Naive thymus-derived CD8-positive, alpha-beta T cell (primary cell): ENCODE measurements at regions not wholly inside any gene's neighbourhood (a gene's known extent, or its start where the extent isn't known, plus 50 kb on each side); places are given as distances from the start of the nearest gene placed in this dataset.
"Not testable (repeated sequence)": the region's sequence is repeated elsewhere in the genome, so short reads cannot be mapped to it uniquely, and the experiment has no call there.

ENCODE experiments used
- ATAC-seq, 2 donors: fragments of 150-1000 bp; cut with Tn5 transposase in 1 of 2; sonication (Bioruptor Pico), chemical (Tn5 transposase) in 1 of 2; 1 replicate in 1 of 2; 2 replicates in 1 of 2; pipeline ENCODE4 v1.10.0; 2021; ENCODE audit warnings: mild to moderate bottlenecking in 2 of 2, moderate library complexity in 2 of 2
- POLR2A ChIA-PET: fragments of 350-600 bp; sonication (Branson Sonifier 250); formaldehyde crosslinking; loops from one replicate; lab custom pipeline; 2021; ENCODE audit warnings: antibody characterized with exemption; lab: Charles Lee
- DNase-seq, 10 donors: peaks; one replicate each; pipeline versions ENCODE4 v3.0.0 to v3.0.0-alpha.2; 2020 to 2022
- H3K27ac Mint-ChIP-seq, 10 donors: one replicate each; pipeline ENCODE4 v1.8.0; 2020 to 2022; ENCODE audit warnings: mild to moderate bottlenecking in 10 of 10, mixed read lengths in 10 of 10, moderate library complexity in 4 of 10, inconsistent platforms in 1 of 10
- H3K27me3 Mint-ChIP-seq, 5 donors: one replicate each; pipeline ENCODE4 v1.8.0; 2021 to 2022; ENCODE audit warnings: mixed read lengths in 5 of 5
- H3K36me3 Mint-ChIP-seq, 3 donors: one replicate each; pipeline ENCODE4 v1.8.0; 2020 to 2022; ENCODE audit warnings: mixed read lengths in 3 of 3, mild to moderate bottlenecking in 2 of 3, inconsistent platforms in 1 of 3
- H3K4me1 Mint-ChIP-seq, 4 donors: one replicate each; pipeline ENCODE4 v1.8.0; 2021 to 2022; ENCODE audit warnings: mixed read lengths in 4 of 4
- H3K4me3 Mint-ChIP-seq, 10 donors: one replicate each; pipeline ENCODE4 v1.8.0; 2020 to 2022; ENCODE audit warnings: mild to moderate bottlenecking in 10 of 10, mixed read lengths in 10 of 10, moderate library complexity in 6 of 10, inconsistent platforms in 1 of 10
- H3K9me3 Mint-ChIP-seq, 9 donors: one replicate each; pipeline ENCODE4 v1.8.0; 2020 to 2022; ENCODE audit warnings: mixed read lengths in 9 of 9, mild to moderate bottlenecking in 3 of 9, inconsistent platforms in 1 of 9, moderate library complexity in 1 of 9

GRCh38 chr19:27955485-27956480 is 1257.2 kb downstream of the UQCRFS1 start:
- peaks cover 0 to 2% (median 0%) of the 10 kb centered on the region in 9 donors for H3K9me3 Mint-ChIP-seq
- ATAC-seq (no peak), DNase-seq (no peak)
- H3K27ac Mint-ChIP-seq, result no peak overlapping the region
- no peaks in the 10 kb centered on the region for H3K4me1 Mint-ChIP-seq
- H3K36me3 Mint-ChIP-seq, result no peaks in the 10 kb centered on the region
- POLR2A ChIA-PET, result no interaction called here
- peaks cover 0 to 8% (median 0%) of the 10 kb centered on the region in 5 donors for H3K27me3 Mint-ChIP-seq
- H3K4me3 Mint-ChIP-seq, result no peak overlapping the region

GRCh38 chr19:27942607-27943006 is 1270.3 kb downstream of the UQCRFS1 start:
- H3K4me1 Mint-ChIP-seq, H3K27me3 Mint-ChIP-seq, DNase-seq, H3K27ac Mint-ChIP-seq, POLR2A ChIA-PET, ATAC-seq, H3K4me3 Mint-ChIP-seq: not testable (repeated sequence)
- Mint-ChIP-seq H3K36me3 (peaks cover 0 to 23% (median 0%) of the 10 kb centered on the region in 3 donors), H3K9me3 (peaks cover 3 to 51% (median 31%) of the 10 kb centered on the region in 9 donors)

DNA sequence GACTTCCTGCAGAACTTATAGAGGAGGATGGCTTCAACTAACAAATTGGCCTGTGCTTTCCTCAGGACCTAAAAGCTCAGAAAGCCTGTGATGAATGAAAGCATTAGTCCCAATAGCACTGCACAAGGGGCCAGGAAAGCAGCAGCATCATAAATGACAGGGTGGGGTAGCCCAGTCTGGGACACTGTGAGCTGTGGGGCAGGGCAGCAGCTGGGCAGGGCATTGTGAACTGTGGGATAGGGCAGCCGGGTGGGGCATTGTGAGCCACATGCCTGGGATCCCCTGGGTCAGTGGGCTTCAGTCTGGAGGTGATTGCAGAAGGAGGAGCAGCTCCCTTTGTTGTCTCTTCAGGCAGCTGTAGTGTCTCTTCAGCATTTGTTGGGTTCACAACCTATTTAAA is 1276.8 kb downstream of the UQCRFS1 start:
- Mint-ChIP-seq H3K36me3 (no peaks in the 10 kb centered on the region), H3K27me3 (peaks cover 0 to 13% (median 8%) of the 10 kb centered on the region in 5 donors), H3K9me3 (peaks cover 0 to 5% (median 0%) of the 10 kb centered on the region in 9 donors), H3K4me3 (no peak overlapping the region), H3K27ac (no peak overlapping the region), H3K4me1 (no peaks in the 10 kb centered on the region)
- POLR2A ChIA-PET, result no interaction called here
- ATAC-seq (no peak), DNase-seq (no peak)

- Mint-ChIP-seq H3K4me1 (no peaks in the 10 kb centered on the region), H3K9me3 (peaks cover 0 to 8% (median 0%) of the 10 kb centered on the region in 9 donors), H3K27me3 (peaks cover 0 to 16% (median 8%) of the 10 kb centered on the region in 5 donors), H3K4me3 (no peak overlapping the region), H3K27ac (no peak overlapping the region), H3K36me3 (no peaks in the 10 kb centered on the region)
- POLR2A ChIA-PET, result no interaction called here
- DNase-seq (no peak), ATAC-seq (no peak)
These were observed 1277.3 kb downstream of the UQCRFS1 start for GRCh38 chr19:27935669-27936068.

DNA sequence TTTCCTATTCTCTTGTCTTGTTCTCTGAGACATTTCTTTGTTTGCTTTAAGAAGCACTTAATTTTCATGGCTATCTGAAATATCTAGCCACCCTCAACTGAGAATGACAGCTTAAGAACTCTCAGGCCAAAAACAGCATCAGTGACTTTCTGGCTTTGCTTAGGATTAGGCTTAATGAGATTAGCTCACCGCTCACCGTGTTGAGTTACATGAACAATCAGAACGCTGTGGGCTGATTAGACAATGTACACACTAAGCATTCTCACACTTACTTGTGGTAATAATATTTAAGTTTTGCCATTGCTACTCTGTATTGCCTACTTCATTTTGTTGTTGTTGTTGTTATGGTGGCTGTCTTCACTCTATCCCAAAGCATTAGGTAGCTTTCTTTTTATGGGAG is 1283.6 kb downstream of the UQCRFS1 start:
- ATAC-seq, result no peak
- Mint-ChIP-seq H3K27me3 (peaks cover 0 to 4% (median 1%) of the 10 kb centered on the region in 5 donors), H3K4me1 (no peaks in the 10 kb centered on the region), H3K9me3 (peaks cover 0 to 5% (median 0%) of the 10 kb centered on the region in 9 donors), H3K27ac (no peak overlapping the region), H3K4me3 (no peak overlapping the region), H3K36me3 (no peaks in the 10 kb centered on the region)
- no peak for DNase-seq
- POLR2A ChIA-PET, result no interaction called here

- DNase-seq, result no peak
- Mint-ChIP-seq H3K27me3 (peaks cover 0 to 1% (median 0%) of the 10 kb centered on the region in 5 donors), H3K27ac (no peak overlapping the region), H3K4me1 (no peaks in the 10 kb centered on the region), H3K9me3 (peaks cover 0 to 5% (median 1%) of the 10 kb centered on the region in 9 donors), H3K4me3 (no peak overlapping the region), H3K36me3 (no peaks in the 10 kb centered on the region)
- no peak for ATAC-seq
- POLR2A ChIA-PET, result no interaction called here
These were observed 1287.7 kb downstream of the UQCRFS1 start for GRCh38 chr19:27925202-27925601.

GRCh38 chr19:27922970-27923369 is 1290.0 kb downstream of the UQCRFS1 start:
- H3K27me3 Mint-ChIP-seq, result peaks cover 0 to 4% (median 0%) of the 10 kb centered on the region in 5 donors
- peaks cover 0 to 8% (median 2%) of the 10 kb centered on the region in 9 donors for H3K9me3 Mint-ChIP-seq
- ATAC-seq (no peak), DNase-seq (no peak)
- POLR2A ChIA-PET, result no interaction called here
- H3K36me3 Mint-ChIP-seq, result no peaks in the 10 kb centered on the region
- no peak overlapping the region for H3K4me3 Mint-ChIP-seq
- no peak overlapping the region for H3K27ac Mint-ChIP-seq
- H3K4me1 Mint-ChIP-seq, result peaks cover 0 to 2% (median 0%) of the 10 kb centered on the region in 4 donors

- peaks cover 0 to 2% (median 0%) of the 10 kb centered on the region in 4 donors for H3K4me1 Mint-ChIP-seq
- POLR2A ChIA-PET, result no interaction called here
- no peak overlapping the region for H3K27ac Mint-ChIP-seq
- ATAC-seq, result no peak
- no peak overlapping the region for H3K4me3 Mint-ChIP-seq
- H3K36me3 Mint-ChIP-seq, result no peaks in the 10 kb centered on the region
- H3K9me3 Mint-ChIP-seq, result peaks cover 0 to 8% (median 2%) of the 10 kb centered on the region in 9 donors
- DNase-seq, result no peak
- H3K27me3 Mint-ChIP-seq, result peaks cover 0 to 4% (median 0%) of the 10 kb centered on the region in 5 donors
These were observed 1292.2 kb downstream of the UQCRFS1 start for GRCh38 chr19:27920774-27921173.

- DNase-seq (no peak), ATAC-seq (no peak)
- Mint-ChIP-seq H3K9me3 (peaks cover 0 to 8% (median 1%) of the 10 kb centered on the region in 9 donors), H3K4me1 (peaks cover 0 to 2% (median 0%) of the 10 kb centered on the region in 4 donors), H3K4me3 (no peak overlapping the region), H3K27ac (no peak overlapping the region), H3K36me3 (no peaks in the 10 kb centered on the region), H3K27me3 (peaks cover 0 to 4% (median 0%) of the 10 kb centered on the region in 5 donors)
- POLR2A ChIA-PET, result no interaction called here
These were observed 1294.1 kb downstream of the UQCRFS1 start for GRCh38 chr19:27918818-27919217.

GRCh38 chr19:27911122-27911898 is 1301.6 kb downstream of the UQCRFS1 start:
- no peak for DNase-seq
- Mint-ChIP-seq H3K4me1 (peaks cover 0 to 3% (median 0%) of the 10 kb centered on the region in 4 donors), H3K36me3 (no peaks in the 10 kb centered on the region), H3K27ac (no peak overlapping the region), H3K4me3 (no peak overlapping the region), H3K27me3 (no peaks in the 10 kb centered on the region), H3K9me3 (peaks cover 0 to 17% (median 3%) of the 10 kb centered on the region in 9 donors)
- POLR2A ChIA-PET, result no interaction called here
- no peak for ATAC-seq

GRCh38 chr19:27909861-27910260 is 1303.1 kb downstream of the UQCRFS1 start:
- H3K4me1 Mint-ChIP-seq, result peaks cover 0 to 3% (median 0%) of the 10 kb centered on the region in 4 donors
- ATAC-seq (no peak), DNase-seq (no peak)
- no peaks in the 10 kb centered on the region for H3K27me3 Mint-ChIP-seq
- H3K27ac Mint-ChIP-seq, result no peak overlapping the region
- peaks cover 0 to 17% (median 3%) of the 10 kb centered on the region in 9 donors for H3K9me3 Mint-ChIP-seq
- H3K4me3 Mint-ChIP-seq, result no peak overlapping the region
- POLR2A ChIA-PET, result no interaction called here
- H3K36me3 Mint-ChIP-seq, result no peaks in the 10 kb centered on the region

GRCh38 chr19:27909185-27909840 is 1303.6 kb downstream of the UQCRFS1 start:
- Mint-ChIP-seq H3K4me3 (no peak overlapping the region), H3K27ac (no peak overlapping the region), H3K27me3 (no peaks in the 10 kb centered on the region), H3K4me1 (peaks cover 0 to 3% (median 0%) of the 10 kb centered on the region in 4 donors), H3K36me3 (no peaks in the 10 kb centered on the region), H3K9me3 (peaks cover 0 to 17% (median 3%) of the 10 kb centered on the region in 9 donors)
- POLR2A ChIA-PET, result no interaction called here
- DNase-seq (no peak), ATAC-seq (no peak)
